ENCODE measurements at regions not wholly inside any gene's neighbourhood (a gene's known extent, or its start where the extent isn't known, plus 50 kb on each side); places are given as distances from the start of the nearest gene placed in this dataset.

DNA sequence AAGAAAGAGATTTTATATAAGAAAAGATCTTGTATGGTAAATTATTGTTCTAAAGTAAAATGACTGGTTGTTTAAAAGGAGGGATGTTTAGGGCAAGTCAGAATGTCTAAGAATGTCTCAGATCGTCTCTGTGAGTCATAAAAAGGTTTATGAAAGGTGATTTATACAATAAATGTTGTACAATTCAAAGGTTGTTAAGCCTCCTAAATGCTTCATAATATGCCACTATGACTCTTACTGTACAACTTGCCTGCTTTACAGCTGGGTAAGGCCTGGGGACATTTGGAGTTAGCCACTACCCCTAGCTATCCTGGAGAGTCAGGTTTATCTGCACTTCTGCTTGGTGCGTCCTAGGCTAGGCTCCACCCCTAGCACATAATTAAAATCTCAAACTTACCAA is 927.4 kb downstream of the FSCB start:
- TF ChIP-seq CTCF (IDR thresholded peaks at IDR 0.05) (no peak), POLR2AphosphoS5 (IDR thresholded peaks at IDR 0.05; ENCODE audit: low read depth, low read length) (no peak)

All from Panc1 (cell line).